NB4 (cell line): ENCODE measurements at regions not wholly inside any gene's neighbourhood (a gene's known extent, or its start where the extent isn't known, plus 50 kb on each side); places are given as distances from the start of the nearest gene placed in this dataset.

Source experiments
- MYC ChIP-seq: IDR thresholded peaks from 2 replicates; pipeline ENCODE4 v1.6.1; 2011; ENCODE audit warnings: low read depth, low read length
- POLR2A ChIP-seq: IDR thresholded peaks from 2 replicates; pipeline ENCODE4 v1.6.1; 2011; ENCODE audit warnings: mild to moderate bottlenecking; ENCODE audit not compliant: insufficient read length; ENCODE audit errors: extremely low read depth
- TF ChIP-seq, protein P1 (sequence below): IDR thresholded peaks from one replicate; pipeline ENCODE4 v1.5.1; 2012; ENCODE audit warnings: low read depth, low read length

DNA sequence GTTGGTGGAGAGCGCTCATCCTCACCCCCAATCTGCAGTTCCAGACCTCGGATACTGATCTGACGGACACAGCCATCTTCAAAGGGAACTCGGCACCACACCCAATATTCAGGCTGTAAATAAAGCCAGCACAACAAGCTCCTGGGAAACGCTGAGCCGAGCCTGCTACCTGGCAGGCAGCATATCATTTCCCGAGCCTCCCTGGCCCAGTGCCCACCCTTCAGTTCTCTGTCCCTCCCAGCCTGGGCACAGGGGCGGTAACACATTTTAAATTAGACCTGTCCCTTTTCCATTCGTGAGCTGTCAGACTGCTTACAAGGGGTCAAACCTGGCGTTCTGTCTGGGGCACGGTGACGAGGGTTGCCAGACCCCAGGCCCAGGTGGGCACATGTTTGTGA, 250.5 kb downstream of the ARHGAP12 start:
- TF ChIP-seq POLR2A (no peak), MYC (no peak)
- TF ChIP-seq, protein P1, sequence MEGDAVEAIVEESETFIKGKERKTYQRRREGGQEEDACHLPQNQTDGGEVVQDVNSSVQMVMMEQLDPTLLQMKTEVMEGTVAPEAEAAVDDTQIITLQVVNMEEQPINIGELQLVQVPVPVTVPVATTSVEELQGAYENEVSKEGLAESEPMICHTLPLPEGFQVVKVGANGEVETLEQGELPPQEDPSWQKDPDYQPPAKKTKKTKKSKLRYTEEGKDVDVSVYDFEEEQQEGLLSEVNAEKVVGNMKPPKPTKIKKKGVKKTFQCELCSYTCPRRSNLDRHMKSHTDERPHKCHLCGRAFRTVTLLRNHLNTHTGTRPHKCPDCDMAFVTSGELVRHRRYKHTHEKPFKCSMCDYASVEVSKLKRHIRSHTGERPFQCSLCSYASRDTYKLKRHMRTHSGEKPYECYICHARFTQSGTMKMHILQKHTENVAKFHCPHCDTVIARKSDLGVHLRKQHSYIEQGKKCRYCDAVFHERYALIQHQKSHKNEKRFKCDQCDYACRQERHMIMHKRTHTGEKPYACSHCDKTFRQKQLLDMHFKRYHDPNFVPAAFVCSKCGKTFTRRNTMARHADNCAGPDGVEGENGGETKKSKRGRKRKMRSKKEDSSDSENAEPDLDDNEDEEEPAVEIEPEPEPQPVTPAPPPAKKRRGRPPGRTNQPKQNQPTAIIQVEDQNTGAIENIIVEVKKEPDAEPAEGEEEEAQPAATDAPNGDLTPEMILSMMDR: no peak
